ENCODE measurements at regions not wholly inside any gene's neighbourhood (a gene's known extent, or its start where the extent isn't known, plus 50 kb on each side); places are given as distances from the start of the nearest gene placed in this dataset.

GRCh38 chr6:79305020-79305419, 70.5 kb upstream of the HMGN3 start:
- TF ChIP-seq GLIS3 (CRISPR knock-in tag; IDR thresholded peaks at IDR 0.05) = no peak
- no peak for TF ChIP-seq ZFP30 (CRISPR knock-in tag; IDR thresholded peaks at IDR 0.05)
- no peak for TF ChIP-seq PATZ1 (CRISPR knock-in tag; IDR thresholded peaks at IDR 0.05; ENCODE audit: borderline replicate concordance)
- TF ChIP-seq PPARA (CRISPR knock-in tag; IDR thresholded peaks at IDR 0.05; ENCODE audit: borderline replicate concordance) = no peak
- TF ChIP-seq ZFP3 (CRISPR knock-in tag; IDR thresholded peaks at IDR 0.05) = no peak
- no peak for TF ChIP-seq TSHZ2 (CRISPR knock-in tag; IDR thresholded peaks at IDR 0.05)
- TF ChIP-seq CSRNP3 (CRISPR knock-in tag; IDR thresholded peaks at IDR 0.05) = no peak
- no peak for TF ChIP-seq ARNTL (CRISPR knock-in tag; IDR thresholded peaks at IDR 0.05; ENCODE audit: borderline replicate concordance, low read depth)
- TF ChIP-seq BACH2 (CRISPR knock-in tag; IDR thresholded peaks at IDR 0.05; ENCODE audit: borderline replicate concordance) = no peak
- no peak for TF ChIP-seq ESRRG (CRISPR knock-in tag; IDR thresholded peaks at IDR 0.05)
- no peak for TF ChIP-seq ZNF8 (CRISPR knock-in tag; IDR thresholded peaks at IDR 0.05)
- TF ChIP-seq TCF4 (CRISPR knock-in tag; IDR thresholded peaks at IDR 0.05; ENCODE audit: borderline replicate concordance) = no peak
- no peak for TF ChIP-seq ZNF565 (CRISPR knock-in tag; conservative IDR thresholded peaks at IDR 0.05; ENCODE audit: low read depth)
